ENCODE measurements at regions not wholly inside any gene's neighbourhood (a gene's known extent, or its start where the extent isn't known, plus 50 kb on each side); places are given as distances from the start of the nearest gene placed in this dataset.
"Not testable (repeated sequence)": the region's sequence is repeated elsewhere in the genome, so short reads cannot be mapped to it uniquely, and the experiment has no call there.

DNA sequence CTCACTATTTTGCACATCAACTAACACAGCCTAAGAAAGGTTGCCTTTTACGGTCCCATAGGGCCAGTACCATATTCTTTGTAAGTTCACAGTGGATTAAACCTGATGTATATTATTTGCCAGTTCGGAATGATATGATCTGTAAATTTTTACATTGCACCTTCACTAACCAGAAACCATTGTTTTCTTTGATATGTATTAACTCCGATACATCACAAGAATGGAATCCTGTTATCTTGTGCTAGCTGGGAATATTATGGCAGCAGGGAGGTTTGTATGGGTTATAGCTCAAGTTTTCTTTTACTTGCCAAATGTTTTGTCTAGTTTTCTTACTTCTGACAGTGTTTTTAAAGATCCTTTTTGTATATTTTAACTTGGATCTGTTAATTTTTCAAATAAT, 51.4 kb upstream of the S1PR1 start:
- Mint-ChIP-seq H3K4me3 (no peak overlapping the region), H3K27me3 (ENCODE audit: low read depth in 3 of 3) (peaks cover 0 to 3% (median 1%) of the 10 kb centered on the region in 3 donors), H3K4me1 (no peaks in the 10 kb centered on the region), H3K27ac (no peak overlapping the region), H3K36me3 (peaks cover 0 to 8% (median 0%) of the 10 kb centered on the region in 3 donors), H3K9me3 (no peaks in the 10 kb centered on the region)
- no peak for DNase-seq

DNA sequence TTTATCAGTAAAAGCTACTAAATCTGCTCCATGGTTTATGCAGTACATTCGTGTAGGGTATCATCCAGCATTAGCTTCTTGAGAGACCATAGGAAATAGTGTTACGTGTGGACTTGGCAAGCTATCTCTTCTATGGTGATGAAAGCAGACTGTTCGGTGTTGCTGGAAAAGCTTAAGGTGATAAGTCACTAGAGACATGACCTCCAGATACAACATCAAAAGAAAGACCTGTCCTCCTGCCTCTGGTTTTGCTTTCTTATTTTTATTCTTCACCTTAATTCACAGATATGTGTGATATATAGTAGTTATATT, 53.5 kb upstream of the S1PR1 start:
- H3K4me3 Mint-ChIP-seq: no peak overlapping the region
- peaks cover 0 to 8% (median 0%) of the 10 kb centered on the region in 3 donors for H3K36me3 Mint-ChIP-seq
- no peaks in the 10 kb centered on the region for H3K9me3 Mint-ChIP-seq
- peaks cover 17 to 19% of the 10 kb centered on the region in 2 donors for H3K4me1 Mint-ChIP-seq
- peaks cover 0 to 1% (median 0%) of the 10 kb centered on the region in 3 donors for H3K27me3 Mint-ChIP-seq (ENCODE audit: low read depth in 3 of 3)
- no peak overlapping the region for H3K27ac Mint-ChIP-seq
- no peak for DNase-seq

DNA sequence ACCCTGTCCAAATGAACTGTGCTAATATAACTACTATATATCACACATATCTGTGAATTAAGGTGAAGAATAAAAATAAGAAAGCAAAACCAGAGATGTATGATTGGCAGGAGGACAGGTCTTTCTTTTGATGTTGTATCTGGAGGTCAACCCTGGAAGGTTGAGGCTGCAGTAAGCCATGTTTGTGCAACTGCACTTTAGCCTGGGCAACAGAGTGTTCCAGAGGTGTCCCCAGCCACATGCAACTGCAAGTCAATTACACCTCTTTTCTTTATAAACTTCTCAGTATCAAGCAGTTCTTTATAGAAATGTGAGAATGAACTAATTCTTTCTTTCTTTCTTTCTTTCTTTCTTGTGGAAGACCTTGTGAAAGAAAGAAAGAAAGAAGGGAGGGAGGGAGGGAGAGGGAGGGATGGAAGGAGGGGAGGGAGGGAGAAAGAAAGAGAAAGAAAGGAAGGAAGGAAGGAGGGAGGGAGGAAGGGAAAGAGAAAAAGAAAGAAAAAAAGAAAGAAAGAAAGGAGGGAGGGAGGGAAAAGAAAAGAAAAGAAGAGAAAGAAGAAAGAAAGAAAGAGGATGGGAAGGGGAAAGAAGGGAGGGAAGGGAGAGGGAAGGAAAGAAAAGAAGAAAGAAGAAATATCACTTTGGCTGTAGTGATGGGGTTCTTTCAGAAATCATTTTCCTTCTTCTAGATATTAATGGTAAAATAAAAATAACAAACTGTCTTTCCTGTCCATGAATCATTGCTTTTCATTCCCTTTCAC, 54.0 kb upstream of the S1PR1 start:
- no peak for DNase-seq
- peaks cover 0 to 1% (median 0%) of the 10 kb centered on the region in 3 donors for H3K27me3 Mint-ChIP-seq (ENCODE audit: low read depth in 3 of 3)
- peaks cover 0 to 8% (median 0%) of the 10 kb centered on the region in 3 donors for H3K36me3 Mint-ChIP-seq
- H3K9me3 Mint-ChIP-seq: no peaks in the 10 kb centered on the region
- no peak overlapping the region for H3K27ac Mint-ChIP-seq
- H3K4me1 Mint-ChIP-seq: peaks cover 18 to 20% of the 10 kb centered on the region in 2 donors
- no peak overlapping the region for H3K4me3 Mint-ChIP-seq

- DNase-seq: no peak
- H3K27ac Mint-ChIP-seq: no peak overlapping the region
- peaks cover 0 to 8% (median 0%) of the 10 kb centered on the region in 3 donors for H3K36me3 Mint-ChIP-seq
- H3K4me3 Mint-ChIP-seq: no peak overlapping the region
- H3K4me1 Mint-ChIP-seq: peaks cover 18 to 20% of the 10 kb centered on the region in 2 donors
- H3K9me3 Mint-ChIP-seq: no peaks in the 10 kb centered on the region
- H3K27me3 Mint-ChIP-seq (ENCODE audit: low read depth in 3 of 3): peaks cover 0 to 1% (median 0%) of the 10 kb centered on the region in 3 donors
Observed at GRCh38 chr1:101181930-101182329, 54.9 kb upstream of the S1PR1 start.

DNA sequence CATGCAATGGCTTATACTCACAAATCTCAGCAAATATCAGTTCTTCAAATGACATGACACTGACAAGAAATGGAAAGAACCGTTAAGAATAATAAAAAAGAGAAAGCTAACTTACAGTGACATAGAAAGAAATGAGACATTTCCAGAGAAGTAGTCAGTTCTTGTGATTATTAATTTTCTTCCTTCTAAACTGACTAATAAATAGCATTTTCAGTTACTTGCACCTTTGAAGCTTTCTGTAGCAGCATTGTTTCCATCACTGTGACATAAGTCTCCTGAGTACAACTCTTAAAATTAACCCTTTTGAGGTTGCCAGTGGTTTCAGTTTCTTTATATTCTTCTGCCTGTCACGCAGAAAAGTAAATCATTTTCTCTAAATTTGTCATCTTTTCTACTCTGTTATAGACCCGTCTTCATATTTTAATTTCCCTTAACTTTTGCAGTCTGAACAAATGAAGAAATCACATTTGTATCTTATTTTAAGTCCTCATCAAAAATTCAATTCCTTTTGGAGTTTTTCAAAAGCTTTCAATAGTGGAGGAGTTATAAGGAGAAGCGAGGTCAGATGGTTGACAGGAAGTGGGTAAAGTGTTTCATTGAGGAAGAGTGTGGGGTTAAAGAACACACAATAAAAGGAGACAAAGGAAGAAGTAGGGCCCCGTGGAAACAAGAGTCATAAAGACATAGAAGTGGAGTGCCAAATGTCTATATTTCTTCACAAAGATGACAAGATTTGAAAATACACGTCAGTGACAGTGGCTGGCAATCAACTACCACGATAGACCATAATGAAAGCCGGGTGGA, 57.9 kb upstream of the S1PR1 start:
- Mint-ChIP-seq H3K27me3 (ENCODE audit: low read depth in 3 of 3) (peaks cover 0 to 1% (median 0%) of the 10 kb centered on the region in 3 donors), H3K27ac (peak overlapping the region; percentile 72 to 90 (median 80)), H3K4me3 (peak overlapping the region; percentile 68 to 83 (median 77)), H3K4me1 (peaks cover 18 to 20% of the 10 kb centered on the region in 2 donors), H3K36me3 (peaks cover 0 to 7% (median 0%) of the 10 kb centered on the region in 3 donors), H3K9me3 (no peaks in the 10 kb centered on the region)
- peak; percentile 9 to 27 (median 24) for DNase-seq

- Mint-ChIP-seq H3K9me3 (no peaks in the 10 kb centered on the region), H3K4me1 (peaks cover 18 to 20% of the 10 kb centered on the region in 2 donors), H3K27me3 (ENCODE audit: low read depth in 3 of 3) (no peaks in the 10 kb centered on the region), H3K27ac (peak overlapping the region in 3 of 6 donors; percentile 22 to 72 (median 33)), H3K4me3 (peak overlapping the region in 3 of 5 donors; percentile 7 to 82 (median 73)), H3K36me3 (peaks cover 0 to 4% (median 0%) of the 10 kb centered on the region in 3 donors)
- no peak for DNase-seq
Observed at GRCh38 chr1:101178341-101178687, 58.5 kb upstream of the S1PR1 start.

- Mint-ChIP-seq H3K9me3 (no peaks in the 10 kb centered on the region), H3K36me3 (peaks cover 0 to 4% (median 0%) of the 10 kb centered on the region in 3 donors), H3K27me3 (ENCODE audit: low read depth in 3 of 3) (no peaks in the 10 kb centered on the region), H3K27ac (no peak overlapping the region), H3K4me3 (no peak overlapping the region), H3K4me1 (peaks cover 18 to 20% of the 10 kb centered on the region in 2 donors)
- no peak for DNase-seq
Observed at GRCh38 chr1:101175886-101176285, 60.9 kb upstream of the S1PR1 start.

DNA sequence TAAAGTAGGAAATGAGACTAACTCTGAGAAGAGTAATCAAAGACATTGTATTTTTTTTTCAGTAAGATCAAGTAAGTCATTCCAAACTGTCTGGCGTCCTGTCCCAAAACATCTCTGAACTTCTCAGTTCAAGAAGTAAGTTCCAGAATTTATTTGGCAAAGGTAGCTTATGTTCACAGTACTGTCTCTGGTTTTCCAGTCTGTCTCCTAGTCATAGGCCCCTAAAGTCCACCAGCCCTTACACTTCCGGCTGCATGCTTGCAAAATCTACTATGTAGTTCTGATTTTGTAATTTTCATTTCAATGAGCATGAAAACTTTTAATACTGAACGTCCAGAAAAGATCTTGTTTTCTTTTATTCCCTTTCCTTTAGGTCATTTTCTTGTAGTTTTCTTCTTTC, 61.4 kb upstream of the S1PR1 start:
- no peaks in the 10 kb centered on the region for H3K9me3 Mint-ChIP-seq
- no peak for DNase-seq
- peaks cover 18 to 20% of the 10 kb centered on the region in 2 donors for H3K4me1 Mint-ChIP-seq
- no peak overlapping the region for H3K4me3 Mint-ChIP-seq
- peaks cover 0 to 4% (median 0%) of the 10 kb centered on the region in 3 donors for H3K36me3 Mint-ChIP-seq
- H3K27ac Mint-ChIP-seq: no peak overlapping the region
- no peaks in the 10 kb centered on the region for H3K27me3 Mint-ChIP-seq (ENCODE audit: low read depth in 3 of 3)

DNA sequence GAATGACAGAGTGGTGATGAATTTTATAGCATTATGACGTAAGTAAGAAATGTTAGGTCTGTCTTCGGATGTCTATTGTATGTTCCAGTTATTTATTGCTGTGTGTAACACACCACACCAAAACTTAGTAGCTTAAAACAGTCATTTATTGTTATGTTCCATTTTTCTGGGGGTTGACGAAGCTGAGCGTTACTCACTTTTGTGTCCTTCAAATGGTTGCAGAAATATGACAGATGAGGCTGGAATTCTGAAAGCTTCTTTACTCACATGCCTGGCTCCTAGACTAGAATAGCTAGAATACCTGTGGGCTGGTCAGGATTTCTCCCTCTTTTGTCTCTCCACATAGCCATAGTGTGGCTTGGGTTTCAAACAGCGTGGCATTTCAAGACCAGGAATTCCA, 62.1 kb upstream of the S1PR1 start:
- H3K4me1 Mint-ChIP-seq: peaks cover 15% of the 10 kb centered on the region in 2 donors
- no peaks in the 10 kb centered on the region for H3K9me3 Mint-ChIP-seq
- DNase-seq: no peak
- no peak overlapping the region for H3K27ac Mint-ChIP-seq
- peaks cover 0 to under 1% (median 0%) of the 10 kb centered on the region in 3 donors for H3K36me3 Mint-ChIP-seq
- H3K4me3 Mint-ChIP-seq: no peak overlapping the region
- H3K27me3 Mint-ChIP-seq (ENCODE audit: low read depth in 3 of 3): no peaks in the 10 kb centered on the region

DNA sequence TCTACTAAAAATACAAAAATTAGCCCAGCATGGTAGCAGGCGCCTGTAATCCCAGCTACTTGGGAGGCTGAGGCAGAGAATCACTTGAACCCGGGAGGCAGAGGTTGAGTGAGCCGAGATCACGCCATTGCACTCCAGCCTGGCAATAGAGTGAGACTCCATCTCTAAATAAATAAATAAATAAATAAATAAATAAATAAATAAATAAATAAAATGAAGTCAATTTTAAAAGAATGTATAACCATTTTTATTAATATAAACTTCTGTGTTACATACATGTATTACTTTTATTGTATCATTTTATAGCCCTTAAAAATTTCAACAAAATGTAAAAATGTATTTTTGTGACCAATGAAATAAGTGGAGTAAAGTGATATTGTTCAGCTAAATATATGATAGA, 62.5 kb upstream of the S1PR1 start:
- peaks cover 11% of the 10 kb centered on the region in 2 donors for H3K4me1 Mint-ChIP-seq
- H3K36me3 Mint-ChIP-seq: not testable (repeated sequence)

GRCh38 chr1:101170506-101171050, 66.2 kb upstream of the S1PR1 start:
- Mint-ChIP-seq H3K27ac (no peak overlapping the region), H3K4me3 (no peak overlapping the region), H3K4me1 (no peaks in the 10 kb centered on the region), H3K27me3 (ENCODE audit: low read depth in 3 of 3) (peaks cover 0 to 2% (median 0%) of the 10 kb centered on the region in 3 donors), H3K36me3 (no peaks in the 10 kb centered on the region), H3K9me3 (no peaks in the 10 kb centered on the region)
- no peak for DNase-seq

More for the DNA sequence above, 62.5 kb upstream of the S1PR1 start:
- H3K27ac Mint-ChIP-seq; H3K4me3 Mint-ChIP-seq; H3K27me3 Mint-ChIP-seq (ENCODE audit: low read depth in 3 of 3); DNase-seq; H3K9me3 Mint-ChIP-seq: not testable (repeated sequence)

DNA sequence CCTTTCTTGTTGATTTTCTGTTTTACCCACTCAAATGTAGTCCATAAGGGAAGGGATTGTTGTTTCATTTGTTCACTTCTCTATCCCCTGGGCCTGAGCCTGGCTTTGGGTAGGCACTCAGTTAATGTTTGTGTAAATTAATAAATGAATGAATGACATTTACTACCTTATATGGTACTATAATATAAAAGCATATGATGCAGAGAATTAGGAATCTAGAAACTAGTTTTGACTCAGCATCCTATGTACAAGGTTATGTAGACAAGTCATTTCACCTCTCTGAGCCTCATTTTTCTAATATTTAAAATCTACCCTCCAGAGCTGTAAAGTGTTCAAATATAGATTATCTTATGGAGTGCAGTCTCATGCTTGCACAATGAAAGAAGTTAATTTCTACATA, 68.9 kb upstream of the S1PR1 start:
- Mint-ChIP-seq H3K27me3 (ENCODE audit: low read depth in 3 of 3) (peaks cover 0 to 2% (median 0%) of the 10 kb centered on the region in 3 donors), H3K4me1 (no peaks in the 10 kb centered on the region), H3K9me3 (no peaks in the 10 kb centered on the region), H3K27ac (no peak overlapping the region), H3K36me3 (no peaks in the 10 kb centered on the region), H3K4me3 (no peak overlapping the region)
- no peak for DNase-seq

DNA sequence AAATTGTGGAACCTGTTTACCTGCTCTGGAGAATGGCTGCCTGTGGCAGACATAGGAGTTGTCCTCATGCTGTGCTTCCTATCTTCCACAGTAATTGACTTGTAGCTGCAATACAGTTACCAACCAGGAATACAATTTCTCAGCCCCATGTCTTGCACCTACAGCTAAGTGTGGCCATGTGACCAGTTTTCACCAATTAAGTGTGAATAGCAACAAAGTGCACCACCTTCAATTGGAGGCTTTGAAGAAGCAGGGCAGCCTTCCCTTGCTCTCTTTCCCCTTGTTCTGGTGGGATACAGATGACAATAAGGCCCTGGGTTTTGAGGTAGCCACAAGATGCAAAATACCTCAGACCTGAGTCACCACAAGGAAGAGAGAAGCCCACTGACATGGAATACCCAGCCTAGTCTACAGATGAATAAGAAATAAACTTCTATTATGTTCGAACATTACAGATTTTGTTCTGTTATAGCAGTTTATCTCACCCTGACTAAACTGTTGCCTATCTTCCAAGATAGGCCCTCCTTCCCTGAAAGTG, 70.2 kb upstream of the S1PR1 start:
- no peak for DNase-seq
- Mint-ChIP-seq H3K4me1 (no peaks in the 10 kb centered on the region), H3K9me3 (no peaks in the 10 kb centered on the region), H3K36me3 (no peaks in the 10 kb centered on the region), H3K27me3 (ENCODE audit: low read depth in 3 of 3) (peaks cover 0 to 2% (median 0%) of the 10 kb centered on the region in 3 donors), H3K27ac (no peak overlapping the region), H3K4me3 (no peak overlapping the region)

DNA sequence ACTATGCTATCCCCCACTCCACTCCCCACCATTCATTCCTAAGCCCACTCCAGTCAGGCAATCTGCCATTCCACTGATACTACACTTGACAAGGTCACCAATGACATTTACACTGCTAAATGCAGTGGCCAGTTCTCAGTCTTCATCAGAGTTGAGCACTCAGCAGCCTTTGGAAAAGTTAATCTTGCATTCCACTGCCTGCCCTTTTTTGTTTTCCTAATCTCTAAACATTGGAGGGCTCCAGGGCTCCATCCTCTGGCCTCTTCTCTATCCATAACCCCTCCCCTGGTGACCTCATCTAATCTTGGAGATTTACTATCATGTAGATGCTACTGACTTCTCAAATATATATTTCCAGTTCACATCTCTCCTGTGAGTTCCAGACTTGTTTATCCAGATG, 70.9 kb upstream of the S1PR1 start:
- H3K4me3 Mint-ChIP-seq: no peak overlapping the region
- no peaks in the 10 kb centered on the region for H3K4me1 Mint-ChIP-seq
- H3K9me3 Mint-ChIP-seq: no peaks in the 10 kb centered on the region
- H3K36me3 Mint-ChIP-seq: no peaks in the 10 kb centered on the region
- DNase-seq: no peak
- peak overlapping the region in 3 of 6 donors; percentile 4 to 56 (median 7) for H3K27ac Mint-ChIP-seq
- H3K27me3 Mint-ChIP-seq (ENCODE audit: low read depth in 3 of 3): peaks cover 0 to 2% (median 0%) of the 10 kb centered on the region in 3 donors
